ENCODE measurements at regions not wholly inside any gene's neighbourhood (a gene's known extent, or its start where the extent isn't known, plus 50 kb on each side); places are given as distances from the start of the nearest gene placed in this dataset.

DNA sequence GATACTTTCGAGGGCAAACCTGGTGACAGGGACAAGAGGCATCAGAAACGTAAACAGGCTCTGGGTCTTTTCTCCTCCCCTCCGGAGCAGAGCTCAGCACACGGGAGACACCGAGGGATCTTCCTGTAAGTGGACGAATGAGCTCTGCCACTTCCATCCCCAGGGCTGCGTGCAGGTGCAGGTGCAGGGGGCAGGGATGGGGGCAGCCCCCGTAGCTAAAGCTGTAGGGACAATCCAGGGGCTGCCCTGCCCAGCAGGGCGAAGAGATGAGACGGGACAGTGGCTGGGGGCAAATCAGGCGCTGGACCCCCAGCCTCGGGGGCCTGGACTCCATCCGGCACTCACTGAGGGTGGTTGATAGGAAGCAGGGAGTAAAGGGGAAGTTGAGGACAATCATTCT, 505.4 kb downstream of the BRD1 start:
- ATAC-seq (ENCODE audit: low read depth) (no peak), DNase-seq (ENCODE audit: low spot score) (no peak)
- Histone ChIP-seq H3K27ac (ENCODE audit: poor library complexity, severe bottlenecking) (no peak overlapping the region), H3K4me1 (ENCODE audit: insufficient read depth, poor library complexity, severe bottlenecking) (no peaks in the 10 kb centered on the region), H3K4me3 (ENCODE audit: severe bottlenecking) (no peak overlapping the region), H3K9me3 (ENCODE audit: severe bottlenecking) (no peaks in the 10 kb centered on the region), H3K36me3 (ENCODE audit: low read depth) (no peaks in the 10 kb centered on the region), H3K27me3 (ENCODE audit: insufficient read depth, poor library complexity, severe bottlenecking) (no peaks in the 10 kb centered on the region)
- TF ChIP-seq, protein P1, sequence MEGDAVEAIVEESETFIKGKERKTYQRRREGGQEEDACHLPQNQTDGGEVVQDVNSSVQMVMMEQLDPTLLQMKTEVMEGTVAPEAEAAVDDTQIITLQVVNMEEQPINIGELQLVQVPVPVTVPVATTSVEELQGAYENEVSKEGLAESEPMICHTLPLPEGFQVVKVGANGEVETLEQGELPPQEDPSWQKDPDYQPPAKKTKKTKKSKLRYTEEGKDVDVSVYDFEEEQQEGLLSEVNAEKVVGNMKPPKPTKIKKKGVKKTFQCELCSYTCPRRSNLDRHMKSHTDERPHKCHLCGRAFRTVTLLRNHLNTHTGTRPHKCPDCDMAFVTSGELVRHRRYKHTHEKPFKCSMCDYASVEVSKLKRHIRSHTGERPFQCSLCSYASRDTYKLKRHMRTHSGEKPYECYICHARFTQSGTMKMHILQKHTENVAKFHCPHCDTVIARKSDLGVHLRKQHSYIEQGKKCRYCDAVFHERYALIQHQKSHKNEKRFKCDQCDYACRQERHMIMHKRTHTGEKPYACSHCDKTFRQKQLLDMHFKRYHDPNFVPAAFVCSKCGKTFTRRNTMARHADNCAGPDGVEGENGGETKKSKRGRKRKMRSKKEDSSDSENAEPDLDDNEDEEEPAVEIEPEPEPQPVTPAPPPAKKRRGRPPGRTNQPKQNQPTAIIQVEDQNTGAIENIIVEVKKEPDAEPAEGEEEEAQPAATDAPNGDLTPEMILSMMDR (IDR thresholded peaks at IDR 0.05; ENCODE audit: poor library complexity, severe bottlenecking): no peak

- H3K4me1 ChIP-seq (ENCODE audit: insufficient read depth, poor library complexity, severe bottlenecking): no peaks in the 10 kb centered on the region
Measured at GRCh38 chr22:49321477-49322055, 506.1 kb downstream of the BRD1 start.

DNA sequence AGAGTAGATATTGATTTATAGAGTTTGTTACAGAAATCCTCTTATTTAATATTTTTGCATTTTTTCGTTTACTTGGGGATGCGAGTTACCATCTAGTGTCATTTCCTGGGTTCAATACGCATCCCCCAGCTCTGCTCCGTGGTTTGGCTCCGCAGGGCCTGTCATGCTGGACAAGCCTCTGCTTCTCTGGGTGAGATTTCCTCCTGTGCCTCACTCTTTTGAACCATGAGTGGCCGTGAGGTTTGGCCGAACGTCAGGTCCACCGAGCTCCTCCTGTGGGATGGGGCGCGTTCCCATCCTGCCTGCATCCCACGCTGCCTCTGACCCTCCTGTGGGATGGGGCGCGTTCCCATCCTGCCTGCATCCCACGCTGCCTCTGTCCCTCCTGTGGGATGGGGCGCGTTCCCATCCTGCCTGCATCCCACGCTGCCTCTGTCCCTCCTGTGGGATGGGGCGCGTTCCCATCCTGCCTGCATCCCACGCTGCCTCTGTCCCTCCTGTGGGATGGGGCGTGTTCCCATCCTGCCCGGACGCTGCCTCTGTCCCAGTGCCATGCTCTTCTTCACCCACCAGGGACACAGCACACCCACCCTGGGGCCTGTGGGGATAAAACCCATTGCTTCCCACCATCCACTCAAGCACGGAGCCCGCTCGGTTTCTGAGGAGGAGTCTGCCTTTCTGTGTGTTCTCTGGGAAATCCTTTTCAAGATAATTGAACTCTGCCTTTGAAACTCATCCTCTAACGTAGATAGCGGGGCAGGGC, 506.8 kb downstream of the BRD1 start:
- H3K36me3 ChIP-seq (ENCODE audit: low read depth): no peaks in the 10 kb centered on the region
- TF ChIP-seq, protein P1 (IDR thresholded peaks at IDR 0.05; ENCODE audit: poor library complexity, severe bottlenecking): no peak
- DNase-seq (ENCODE audit: low spot score) (no peak), ATAC-seq (ENCODE audit: low read depth) (no peak)
- no peak overlapping the region for H3K4me3 ChIP-seq (ENCODE audit: severe bottlenecking)
- H3K27ac ChIP-seq (ENCODE audit: poor library complexity, severe bottlenecking): no peak overlapping the region
- H3K27me3 ChIP-seq (ENCODE audit: insufficient read depth, poor library complexity, severe bottlenecking): no peaks in the 10 kb centered on the region
- no peaks in the 10 kb centered on the region for H3K4me1 ChIP-seq (ENCODE audit: insufficient read depth, poor library complexity, severe bottlenecking)
- H3K9me3 ChIP-seq (ENCODE audit: severe bottlenecking): no peaks in the 10 kb centered on the region

More at GRCh38 chr22:49321477-49322055, 506.1 kb downstream of the BRD1 start:
- no peak overlapping the region for H3K27ac ChIP-seq (ENCODE audit: poor library complexity, severe bottlenecking)
- ATAC-seq (ENCODE audit: low read depth) (no peak), DNase-seq (ENCODE audit: low spot score) (no peak)
- H3K4me3 ChIP-seq (ENCODE audit: severe bottlenecking): no peak overlapping the region
- no peaks in the 10 kb centered on the region for H3K27me3 ChIP-seq (ENCODE audit: insufficient read depth, poor library complexity, severe bottlenecking)
- no peaks in the 10 kb centered on the region for H3K9me3 ChIP-seq (ENCODE audit: severe bottlenecking)
- TF ChIP-seq, protein P1 (IDR thresholded peaks at IDR 0.05; ENCODE audit: poor library complexity, severe bottlenecking): no peak
- no peaks in the 10 kb centered on the region for H3K36me3 ChIP-seq (ENCODE audit: low read depth)

DNA sequence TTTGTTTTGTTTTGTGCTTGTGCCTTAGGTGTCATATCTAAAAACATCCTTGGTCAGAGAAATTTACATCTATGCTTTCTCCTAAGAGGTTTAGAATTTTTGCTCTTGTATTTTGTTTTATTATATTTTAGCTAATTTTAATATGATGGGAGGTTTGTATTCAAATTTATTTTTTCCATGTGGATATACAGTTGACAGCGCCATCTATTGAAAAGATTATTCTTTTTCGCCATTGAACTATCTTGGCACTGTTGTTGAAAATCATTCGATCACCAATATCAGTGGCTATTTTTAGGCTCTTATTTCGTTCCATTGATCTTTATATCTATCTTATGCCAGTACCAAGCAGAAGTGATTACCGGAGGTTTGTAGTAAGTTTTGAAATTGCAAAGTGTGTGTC, 510.3 kb downstream of the BRD1 start:
- DNase-seq (ENCODE audit: low spot score): no peak
- Histone ChIP-seq H3K9me3 (ENCODE audit: severe bottlenecking) (no peaks in the 10 kb centered on the region), H3K4me3 (ENCODE audit: severe bottlenecking) (no peak overlapping the region), H3K36me3 (ENCODE audit: low read depth) (no peaks in the 10 kb centered on the region), H3K4me1 (ENCODE audit: insufficient read depth, poor library complexity, severe bottlenecking) (no peaks in the 10 kb centered on the region), H3K27ac (ENCODE audit: poor library complexity, severe bottlenecking) (no peak overlapping the region), H3K27me3 (ENCODE audit: insufficient read depth, poor library complexity, severe bottlenecking) (peaks cover 6% of the 10 kb centered on the region)
- TF ChIP-seq, protein P1 (IDR thresholded peaks at IDR 0.05; ENCODE audit: poor library complexity, severe bottlenecking): peak; percentile 29
- no peak for ATAC-seq (ENCODE audit: low read depth)

GRCh38 chr22:49312601-49313000, 515.1 kb downstream of the BRD1 start:
- TF ChIP-seq, protein P1 (IDR thresholded peaks at IDR 0.05; ENCODE audit: poor library complexity, severe bottlenecking): no peak
- H3K4me1 ChIP-seq (ENCODE audit: insufficient read depth, poor library complexity, severe bottlenecking): no peaks in the 10 kb centered on the region
- no peak for ATAC-seq (ENCODE audit: low read depth)

More at GRCh38 chr22:49312601-49313000, 515.1 kb downstream of the BRD1 start:
- no peak for DNase-seq (ENCODE audit: low spot score)
- no peak overlapping the region for H3K27ac ChIP-seq (ENCODE audit: poor library complexity, severe bottlenecking)
- H3K27me3 ChIP-seq (ENCODE audit: insufficient read depth, poor library complexity, severe bottlenecking): peaks cover 13% of the 10 kb centered on the region
- no peaks in the 10 kb centered on the region for H3K36me3 ChIP-seq (ENCODE audit: low read depth)
- H3K9me3 ChIP-seq (ENCODE audit: severe bottlenecking): no peaks in the 10 kb centered on the region
- H3K4me3 ChIP-seq (ENCODE audit: severe bottlenecking): no peak overlapping the region
